ENCODE measurements at regions not wholly inside any gene's neighbourhood (a gene's known extent, or its start where the extent isn't known, plus 50 kb on each side); places are given as distances from the start of the nearest gene placed in this dataset.

DNA sequence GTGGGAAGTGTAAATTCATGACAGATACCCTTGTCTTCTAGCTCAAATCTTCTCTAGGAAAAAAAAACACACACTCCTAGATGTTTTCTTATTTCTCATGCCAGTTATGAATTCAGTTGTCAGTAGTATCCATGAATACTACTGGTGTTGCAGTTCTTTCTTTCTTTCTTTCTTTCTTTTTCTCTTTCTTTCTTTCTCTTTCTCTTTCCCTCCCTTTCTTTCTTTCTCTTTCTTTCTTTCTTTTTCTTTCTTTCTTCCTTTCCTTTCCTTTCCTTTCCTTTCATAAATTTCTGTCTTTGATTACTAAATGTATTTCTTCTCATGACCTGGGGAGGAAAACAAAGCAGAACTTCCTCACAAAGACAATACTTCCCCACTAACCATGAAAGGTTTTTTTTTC, 253.8 kb downstream of the PCDH7 start:
- TF ChIP-seq, protein P1, sequence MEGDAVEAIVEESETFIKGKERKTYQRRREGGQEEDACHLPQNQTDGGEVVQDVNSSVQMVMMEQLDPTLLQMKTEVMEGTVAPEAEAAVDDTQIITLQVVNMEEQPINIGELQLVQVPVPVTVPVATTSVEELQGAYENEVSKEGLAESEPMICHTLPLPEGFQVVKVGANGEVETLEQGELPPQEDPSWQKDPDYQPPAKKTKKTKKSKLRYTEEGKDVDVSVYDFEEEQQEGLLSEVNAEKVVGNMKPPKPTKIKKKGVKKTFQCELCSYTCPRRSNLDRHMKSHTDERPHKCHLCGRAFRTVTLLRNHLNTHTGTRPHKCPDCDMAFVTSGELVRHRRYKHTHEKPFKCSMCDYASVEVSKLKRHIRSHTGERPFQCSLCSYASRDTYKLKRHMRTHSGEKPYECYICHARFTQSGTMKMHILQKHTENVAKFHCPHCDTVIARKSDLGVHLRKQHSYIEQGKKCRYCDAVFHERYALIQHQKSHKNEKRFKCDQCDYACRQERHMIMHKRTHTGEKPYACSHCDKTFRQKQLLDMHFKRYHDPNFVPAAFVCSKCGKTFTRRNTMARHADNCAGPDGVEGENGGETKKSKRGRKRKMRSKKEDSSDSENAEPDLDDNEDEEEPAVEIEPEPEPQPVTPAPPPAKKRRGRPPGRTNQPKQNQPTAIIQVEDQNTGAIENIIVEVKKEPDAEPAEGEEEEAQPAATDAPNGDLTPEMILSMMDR (IDR thresholded peaks at IDR 0.05; ENCODE audit: low read depth, low read length) = no peak
- DNase-seq (ENCODE audit: low read depth, low spot score) = no peak
- in situ Hi-C loops (cut with HindIII; ENCODE audit: low sequenced_read_pairs) = no loop called here
- H3K4me3 ChIP-seq (ENCODE audit: low read depth, low read length) = no peak overlapping the region

DNA sequence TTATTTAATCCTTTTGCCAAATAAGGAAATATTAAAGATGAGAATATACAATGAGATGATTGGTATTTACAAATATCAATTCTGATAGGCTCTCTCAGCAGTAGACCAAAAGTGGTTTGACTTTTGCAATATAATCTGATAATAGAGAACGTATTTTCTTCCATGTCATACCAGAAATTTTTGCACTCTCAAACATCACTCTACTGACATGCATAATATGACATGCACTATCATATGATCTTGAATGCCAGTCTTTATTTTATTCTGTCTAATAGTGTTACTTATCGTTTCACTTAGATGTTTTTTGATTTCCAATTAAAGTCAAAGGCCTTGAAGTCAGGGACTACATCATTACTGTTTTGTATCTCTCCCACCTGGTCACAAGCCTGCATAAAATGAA, 259.2 kb downstream of the PCDH7 start:
- in situ Hi-C loops (cut with HindIII; ENCODE audit: low sequenced_read_pairs) = no loop called here
- TF ChIP-seq, protein P1 (IDR thresholded peaks at IDR 0.05; ENCODE audit: low read depth, low read length) = no peak
- H3K4me3 ChIP-seq (ENCODE audit: low read depth, low read length) = no peak overlapping the region
- no peak for DNase-seq (ENCODE audit: low read depth, low spot score)

DNA sequence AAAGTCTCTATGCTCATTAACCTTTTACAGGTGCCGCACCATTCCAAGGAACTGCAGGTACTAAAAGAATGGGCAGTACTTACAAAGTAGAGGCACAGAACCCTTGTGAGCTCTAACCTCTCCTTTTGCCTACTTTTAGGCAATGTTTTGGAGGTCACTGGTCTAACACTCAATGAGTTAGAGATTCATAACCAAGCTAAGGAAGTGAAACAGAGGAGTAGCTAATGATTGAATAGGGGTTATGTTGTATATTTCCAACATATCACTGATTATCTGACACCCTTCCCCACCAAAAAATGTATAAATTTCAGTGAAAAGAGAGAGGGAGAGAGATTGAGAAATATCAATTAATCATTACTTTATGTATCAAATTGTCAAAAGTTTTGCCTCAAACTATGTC, 269.3 kb downstream of the PCDH7 start:
- TF ChIP-seq, protein P1 (IDR thresholded peaks at IDR 0.05; ENCODE audit: low read depth, low read length) = no peak
- no peak for DNase-seq (ENCODE audit: low read depth, low spot score)
- no peak overlapping the region for H3K4me3 ChIP-seq (ENCODE audit: low read depth, low read length)
- in situ Hi-C loops (cut with HindIII; ENCODE audit: low sequenced_read_pairs) = no loop called here

DNA sequence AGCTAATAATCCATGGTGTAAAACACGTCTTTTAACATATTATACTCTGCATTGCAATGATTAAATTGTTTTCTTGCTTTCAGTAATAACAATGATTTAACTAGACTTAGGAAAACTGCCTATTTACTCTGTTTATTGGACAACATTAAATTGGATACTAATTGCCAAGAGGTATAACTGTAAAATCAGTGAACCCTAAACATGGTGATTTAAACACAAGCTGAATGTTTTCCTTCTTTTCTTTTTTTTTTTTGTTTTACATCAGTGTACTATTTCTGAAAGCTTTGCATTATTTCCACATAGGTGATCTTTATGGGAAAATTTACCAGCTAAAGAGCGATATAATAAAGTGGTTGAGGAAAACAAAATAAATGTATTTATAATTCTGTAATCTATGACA, 276.7 kb downstream of the PCDH7 start:
- H3K4me3 ChIP-seq (ENCODE audit: low read depth, low read length) = no peak overlapping the region
- TF ChIP-seq, protein P1 (IDR thresholded peaks at IDR 0.05; ENCODE audit: low read depth, low read length) = no peak
- in situ Hi-C loops (cut with HindIII; ENCODE audit: low sequenced_read_pairs) = no loop called here
- no peak for DNase-seq (ENCODE audit: low read depth, low spot score)

DNA sequence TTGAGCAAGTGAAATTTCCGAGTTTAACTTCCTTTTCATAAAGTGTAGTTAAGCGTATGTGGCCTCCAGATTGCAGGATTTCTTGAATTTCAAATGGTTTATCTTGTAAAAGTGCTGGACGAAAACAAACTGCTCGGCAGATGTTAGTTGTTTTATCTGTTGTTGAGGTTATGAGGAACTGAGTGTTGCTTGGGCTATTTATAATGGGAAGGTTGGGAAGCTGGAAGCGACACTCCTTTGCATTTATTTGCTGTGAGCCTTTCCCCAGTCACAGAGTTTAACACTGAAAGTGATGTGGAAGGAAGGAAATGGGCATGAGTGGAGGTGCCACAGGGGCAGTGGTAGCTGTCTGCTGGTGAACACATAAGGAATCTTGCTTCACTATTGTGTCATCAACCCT, 284.9 kb downstream of the PCDH7 start:
- no peak overlapping the region for H3K4me3 ChIP-seq (ENCODE audit: low read depth, low read length)
- TF ChIP-seq, protein P1 (IDR thresholded peaks at IDR 0.05; ENCODE audit: low read depth, low read length) = no peak
- DNase-seq (ENCODE audit: low read depth, low spot score) = no peak
- in situ Hi-C loops (cut with HindIII; ENCODE audit: low sequenced_read_pairs) = no loop called here

DNA sequence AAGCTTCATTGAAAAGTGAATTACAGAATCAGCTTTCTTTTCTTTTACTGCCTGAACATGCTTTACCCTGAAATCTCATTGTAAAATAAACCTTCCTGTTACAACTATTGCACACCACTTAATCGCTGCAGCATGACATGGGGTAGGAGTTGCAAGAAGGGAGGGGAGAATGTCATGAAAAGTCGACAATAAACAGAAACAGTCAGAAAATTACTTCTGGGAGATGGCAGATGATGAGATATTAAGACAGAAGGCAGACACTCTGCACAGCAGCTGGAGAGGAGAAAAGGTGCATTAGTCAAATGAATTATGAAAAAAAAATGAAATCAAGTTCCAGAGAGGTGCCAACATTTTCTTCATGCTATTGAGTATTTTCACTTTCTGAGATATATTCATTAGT, 287.7 kb downstream of the PCDH7 start:
- TF ChIP-seq, protein P1 (IDR thresholded peaks at IDR 0.05; ENCODE audit: low read depth, low read length) = no peak
- no peak for DNase-seq (ENCODE audit: low read depth, low spot score)
- in situ Hi-C loops (cut with HindIII; ENCODE audit: low sequenced_read_pairs) = no loop called here
- H3K4me3 ChIP-seq (ENCODE audit: low read depth, low read length) = no peak overlapping the region

DNA sequence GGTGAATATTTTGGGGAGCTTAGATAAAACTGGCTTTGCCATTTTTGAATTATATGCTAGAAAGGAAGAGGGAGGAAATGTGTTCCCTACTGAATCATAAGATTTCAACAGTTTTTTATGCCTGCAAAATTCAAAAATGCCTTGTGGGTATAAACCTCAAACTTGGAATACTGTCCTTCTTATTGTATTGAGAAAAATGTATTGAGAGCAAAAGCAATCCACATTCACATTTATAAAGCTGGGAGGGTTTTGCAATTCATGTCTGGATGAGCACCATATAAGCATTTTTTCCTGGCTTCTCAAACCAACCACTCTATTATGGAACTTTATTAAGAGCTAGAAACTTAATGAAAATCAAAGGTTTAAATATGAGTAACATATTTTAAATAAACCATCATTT, 289.8 kb downstream of the PCDH7 start:
- TF ChIP-seq, protein P1 (IDR thresholded peaks at IDR 0.05; ENCODE audit: low read depth, low read length) = no peak
- no peak for DNase-seq (ENCODE audit: low read depth, low spot score)
- in situ Hi-C loops (cut with HindIII; ENCODE audit: low sequenced_read_pairs) = no loop called here
- H3K4me3 ChIP-seq (ENCODE audit: low read depth, low read length) = no peak overlapping the region

All from astrocyte of the spinal cord (primary cell).